ENCODE measurements at regions not wholly inside any gene's neighbourhood (a gene's known extent, or its start where the extent isn't known, plus 50 kb on each side); places are given as distances from the start of the nearest gene placed in this dataset.

DNA sequence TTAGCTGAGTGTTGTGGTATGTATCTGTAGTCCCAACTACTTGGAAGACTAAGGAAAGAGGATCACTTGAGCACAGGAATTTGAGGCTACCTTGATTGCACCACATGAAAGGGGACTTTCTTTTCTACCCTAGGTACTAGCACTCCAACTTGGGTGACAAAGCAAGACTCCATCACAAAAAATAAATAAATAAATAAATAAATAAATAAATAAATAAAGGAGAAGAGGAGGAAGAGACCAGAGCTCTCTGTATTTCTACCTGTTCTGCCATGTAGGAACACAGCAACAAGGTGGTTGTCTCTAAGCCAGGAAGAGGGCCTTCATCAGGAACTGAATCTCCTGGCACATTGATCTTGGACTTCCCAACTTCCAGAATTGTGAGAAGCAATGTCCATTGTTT, 118.6 kb downstream of the HMHB1 start:
- TF ChIP-seq YY1 (IDR thresholded peaks at IDR 0.05; ENCODE audit: low read depth) (no peak), EP300 (IDR thresholded peaks at IDR 0.05; ENCODE audit: borderline replicate concordance in 1 of 2, low read depth in 1 of 2, low read length in 1 of 2) (no peak), POLR2AphosphoS5 (IDR thresholded peaks at IDR 0.05; ENCODE audit: low read depth, low read length) (no peak), CTCF (IDR thresholded peaks at IDR 0.05) (no peak)
